ENCODE measurements at regions not wholly inside any gene's neighbourhood (a gene's known extent, or its start where the extent isn't known, plus 50 kb on each side); places are given as distances from the start of the nearest gene placed in this dataset.

- no peak for TF ChIP-seq FOXA2 (IDR thresholded peaks at IDR 0.05)
- TF ChIP-seq SP1 (IDR thresholded peaks at IDR 0.05): no peak
- TF ChIP-seq, protein P1, sequence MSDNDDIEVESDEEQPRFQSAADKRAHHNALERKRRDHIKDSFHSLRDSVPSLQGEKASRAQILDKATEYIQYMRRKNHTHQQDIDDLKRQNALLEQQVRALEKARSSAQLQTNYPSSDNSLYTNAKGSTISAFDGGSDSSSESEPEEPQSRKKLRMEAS (IDR thresholded peaks at IDR 0.05): no peak
- no peak for TF ChIP-seq HNF4A (conservative IDR thresholded peaks at IDR 0.05)
- no peak for TF ChIP-seq HNF4G (IDR thresholded peaks at IDR 0.05)
- TF ChIP-seq, protein P2, sequence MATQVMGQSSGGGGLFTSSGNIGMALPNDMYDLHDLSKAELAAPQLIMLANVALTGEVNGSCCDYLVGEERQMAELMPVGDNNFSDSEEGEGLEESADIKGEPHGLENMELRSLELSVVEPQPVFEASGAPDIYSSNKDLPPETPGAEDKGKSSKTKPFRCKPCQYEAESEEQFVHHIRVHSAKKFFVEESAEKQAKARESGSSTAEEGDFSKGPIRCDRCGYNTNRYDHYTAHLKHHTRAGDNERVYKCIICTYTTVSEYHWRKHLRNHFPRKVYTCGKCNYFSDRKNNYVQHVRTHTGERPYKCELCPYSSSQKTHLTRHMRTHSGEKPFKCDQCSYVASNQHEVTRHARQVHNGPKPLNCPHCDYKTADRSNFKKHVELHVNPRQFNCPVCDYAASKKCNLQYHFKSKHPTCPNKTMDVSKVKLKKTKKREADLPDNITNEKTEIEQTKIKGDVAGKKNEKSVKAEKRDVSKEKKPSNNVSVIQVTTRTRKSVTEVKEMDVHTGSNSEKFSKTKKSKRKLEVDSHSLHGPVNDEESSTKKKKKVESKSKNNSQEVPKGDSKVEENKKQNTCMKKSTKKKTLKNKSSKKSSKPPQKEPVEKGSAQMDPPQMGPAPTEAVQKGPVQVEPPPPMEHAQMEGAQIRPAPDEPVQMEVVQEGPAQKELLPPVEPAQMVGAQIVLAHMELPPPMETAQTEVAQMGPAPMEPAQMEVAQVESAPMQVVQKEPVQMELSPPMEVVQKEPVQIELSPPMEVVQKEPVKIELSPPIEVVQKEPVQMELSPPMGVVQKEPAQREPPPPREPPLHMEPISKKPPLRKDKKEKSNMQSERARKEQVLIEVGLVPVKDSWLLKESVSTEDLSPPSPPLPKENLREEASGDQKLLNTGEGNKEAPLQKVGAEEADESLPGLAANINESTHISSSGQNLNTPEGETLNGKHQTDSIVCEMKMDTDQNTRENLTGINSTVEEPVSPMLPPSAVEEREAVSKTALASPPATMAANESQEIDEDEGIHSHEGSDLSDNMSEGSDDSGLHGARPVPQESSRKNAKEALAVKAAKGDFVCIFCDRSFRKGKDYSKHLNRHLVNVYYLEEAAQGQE (IDR thresholded peaks at IDR 0.05): no peak
- no peak for TF ChIP-seq NR2F2 (IDR thresholded peaks at IDR 0.05)
- no peak for TF ChIP-seq RXRA (IDR thresholded peaks at IDR 0.05)
- TF ChIP-seq ATF3 (IDR thresholded peaks at IDR 0.05): no peak
- no peak for TF ChIP-seq GABPA (IDR thresholded peaks at IDR 0.05 in 1 of 2, conservative IDR thresholded peaks at IDR 0.05 in 1 of 2)
- no peak for TF ChIP-seq EGR1 (IDR thresholded peaks at IDR 0.05; ENCODE audit: low read depth in 2 of 2)
- TF ChIP-seq FOXA1 (IDR thresholded peaks at IDR 0.05): no peak
- TF ChIP-seq RAD21 (IDR thresholded peaks at IDR 0.05): no peak
- Histone ChIP-seq H3K4me1 (ENCODE audit: control insufficient read depth in 4 of 4, insufficient read depth in 4 of 4, low read length in 3 of 4) (no peaks in the 10 kb centered on the region), H3K4me3 (ENCODE audit: low read depth in 1 of 3, low read length in 3 of 3) (no peak overlapping the region), H3K27me3 (ENCODE audit: control insufficient read depth in 4 of 4, insufficient read depth in 4 of 4, low read length in 3 of 4) (no peaks in the 10 kb centered on the region), H3K9me3 (ENCODE audit: control insufficient read depth in 4 of 4, low read length in 3 of 4) (no peaks in the 10 kb centered on the region), H3K36me3 (ENCODE audit: control insufficient read depth in 4 of 4, insufficient read depth in 3 of 4, low read depth in 1 of 4, low read length in 3 of 4) (no peaks in the 10 kb centered on the region), H3K9ac (ENCODE audit: low read depth in 1 of 2, low read length in 2 of 2) (no peak overlapping the region), H3K27ac (ENCODE audit: low read depth in 1 of 2, low read length in 2 of 2) (no peak overlapping the region)
- DNase-seq (ENCODE audit: low spot score): no peak
- 96% methylated on average over 1 of the region's 1 CpG for WGBS
Observed at GRCh38 chr7:114128880-114129279, 210.1 kb upstream of the PPP1R3A start.

- no peak for TF ChIP-seq ATF3 (IDR thresholded peaks at IDR 0.05)
- TF ChIP-seq, protein P2 (IDR thresholded peaks at IDR 0.05): no peak
- TF ChIP-seq EGR1 (IDR thresholded peaks at IDR 0.05; ENCODE audit: low read depth in 2 of 2): no peak
- TF ChIP-seq JUND (IDR thresholded peaks at IDR 0.05): no peak
- no peak for TF ChIP-seq FOXA1 (IDR thresholded peaks at IDR 0.05)
- TF ChIP-seq, protein P1 (IDR thresholded peaks at IDR 0.05): no peak
- no peak for TF ChIP-seq YY1 (IDR thresholded peaks at IDR 0.05)
- no peak overlapping the region for H3K9ac ChIP-seq (ENCODE audit: low read depth in 1 of 2, low read length in 2 of 2)
- H3K4me1 ChIP-seq (ENCODE audit: control insufficient read depth in 4 of 4, insufficient read depth in 4 of 4, low read length in 3 of 4): no peaks in the 10 kb centered on the region
- no peak overlapping the region for H3K4me3 ChIP-seq (ENCODE audit: low read depth in 1 of 3, low read length in 3 of 3)
- no peak overlapping the region for H3K27ac ChIP-seq (ENCODE audit: low read depth in 1 of 2, low read length in 2 of 2)
- no peaks in the 10 kb centered on the region for H3K9me3 ChIP-seq (ENCODE audit: control insufficient read depth in 4 of 4, low read length in 3 of 4)
- H3K27me3 ChIP-seq (ENCODE audit: control insufficient read depth in 4 of 4, insufficient read depth in 4 of 4, low read length in 3 of 4): no peaks in the 10 kb centered on the region
- DNase-seq (ENCODE audit: low spot score): no peak
- H3K36me3 ChIP-seq (ENCODE audit: control insufficient read depth in 4 of 4, insufficient read depth in 3 of 4, low read depth in 1 of 4, low read length in 3 of 4): no peaks in the 10 kb centered on the region
Observed at GRCh38 chr7:114126095-114126494, 207.3 kb upstream of the PPP1R3A start.

All from liver (tissue), 7 donors.